ENCODE measurements at regions not wholly inside any gene's neighbourhood (a gene's known extent, or its start where the extent isn't known, plus 50 kb on each side); places are given as distances from the start of the nearest gene placed in this dataset.

GRCh38 chr4:72828864-72829263, 240.7 kb downstream of the COX18 start:
- Histone ChIP-seq H3K79me1 (ENCODE audit: low read depth in 1 of 2, low read length in 2 of 2) (no peaks in the 10 kb centered on the region), H3K27me3 (ENCODE audit: control insufficient read depth, insufficient read depth, low read length) (no peaks in the 10 kb centered on the region), H2BK15ac (ENCODE audit: low read depth, low read length) (no peak overlapping the region), H2BK120ac (ENCODE audit: low read depth, low read length) (no peak overlapping the region), H4K5ac (ENCODE audit: low read depth, low read length) (no peak overlapping the region), H3K27ac (ENCODE audit: insufficient read depth, low read length) (no peak overlapping the region), H3K9ac (ENCODE audit: low read depth, low read length) (no peak overlapping the region), H4K8ac (ENCODE audit: low read depth in 2 of 2, low read length in 2 of 2) (no peak overlapping the region), H3K14ac (replicated peaks; ENCODE audit: low read depth, low read length) (no peak overlapping the region), H2AFZ (replicated peaks; ENCODE audit: low read length, poor library complexity) (no peak overlapping the region), H2BK20ac (ENCODE audit: low read depth, low read length) (no peak overlapping the region), H3K56ac (ENCODE audit: extremely low read depth, insufficient read depth, low read length) (no peak overlapping the region), H2AK5ac (ENCODE audit: low read depth, low read length) (no peak overlapping the region), H2BK5ac (ENCODE audit: low read depth, low read length, poor library complexity, severe bottlenecking) (no peak overlapping the region), H3K9me1 (ENCODE audit: insufficient read depth, low read length) (no peaks in the 10 kb centered on the region), H3K4ac (ENCODE audit: low read depth, low read length) (no peak overlapping the region), H4K91ac (ENCODE audit: insufficient read depth, low read depth, low read length) (no peak overlapping the region), H3K23ac (ENCODE audit: low read depth, low read length) (no peak overlapping the region), H3K4me1 (ENCODE audit: control insufficient read depth, insufficient read depth, low read length) (no peaks in the 10 kb centered on the region), H3K9me3 (ENCODE audit: control insufficient read depth, insufficient read depth, low read length) (no peaks in the 10 kb centered on the region), H3K18ac (ENCODE audit: low read depth, low read length) (no peak overlapping the region), H3K4me2 (ENCODE audit: low read depth, low read length) (no peak overlapping the region), H3K36me3 (ENCODE audit: control insufficient read depth, insufficient read depth, low read length) (no peaks in the 10 kb centered on the region), H3K4me3 (ENCODE audit: insufficient read depth, low read depth, low read length) (no peak overlapping the region), H4K20me1 (ENCODE audit: insufficient read depth, low read length) (no peaks in the 10 kb centered on the region), H2AK9ac (replicated peaks; ENCODE audit: low read depth, low read length, poor library complexity) (no peak overlapping the region)
- no CpG with 5 or more reads among the region's 1 CpG for WGBS, 2 experiments (ENCODE audit: extremely low coverage in 2 of 2, insufficient read length in 1 of 2)
- no peak for DNase-seq
- no peak for ATAC-seq (ENCODE audit: low read depth)
- intact Hi-C loops (cut with micrococcal nuclease), result no loop called here
- in situ Hi-C loops (cut with MboI; ENCODE audit: low sequenced_read_pairs), result no loop called here
- ChIA-PET POLR2A (ENCODE audit: unreplicated experiment) (no interaction called here), CTCF (no interaction called here)
- no TSS peak for BruUV-seq (replicated peaks)
- TF ChIP-seq POLR2A (IDR thresholded peaks at IDR 0.05; ENCODE audit: low read depth, low read length), result no peak
- TF ChIP-seq NFE2L2 (IDR thresholded peaks at IDR 0.05; ENCODE audit: low read depth, low read length), result no peak
- no peak for TF ChIP-seq USF2 (IDR thresholded peaks at IDR 0.05; ENCODE audit: low read depth, low read length)
- no peak for TF ChIP-seq RAD21 (IDR thresholded peaks at IDR 0.05; ENCODE audit: low read length)
- no peak for TF ChIP-seq ELK1 (IDR thresholded peaks at IDR 0.05; ENCODE audit: borderline replicate concordance, low read depth, low read length)
- TF ChIP-seq SMC3 (IDR thresholded peaks at IDR 0.05; ENCODE audit: low read depth, low read length), result no peak
- TF ChIP-seq FOS (IDR thresholded peaks at IDR 0.05; ENCODE audit: low read depth, low read length), result no peak
- TF ChIP-seq CTCF (conservative IDR thresholded peaks at IDR 0.05; ENCODE audit: low read depth, low read length), result no peak
- no peak for TF ChIP-seq BHLHE40 (IDR thresholded peaks at IDR 0.05; ENCODE audit: low read depth, low read length)
- TF ChIP-seq MAZ (IDR thresholded peaks at IDR 0.05; ENCODE audit: borderline replicate concordance, low read depth, low read length), result no peak
- TF ChIP-seq MAFK (IDR thresholded peaks at IDR 0.05; ENCODE audit: low read depth, low read length), result no peak
- TF ChIP-seq CHD1 (IDR thresholded peaks at IDR 0.05; ENCODE audit: low read depth, low read length), result no peak
- no peak for TF ChIP-seq RFX5 (IDR thresholded peaks at IDR 0.05; ENCODE audit: low read depth, low read length)
- no peak for TF ChIP-seq RCOR1 (IDR thresholded peaks at IDR 0.05; ENCODE audit: insufficient replicate concordance, low read length)
- no peak for TF ChIP-seq CEBPB (IDR thresholded peaks at IDR 0.05; ENCODE audit: low read depth, low read length)
- no peak for TF ChIP-seq MXI1 (IDR thresholded peaks at IDR 0.05; ENCODE audit: borderline replicate concordance, low read depth, low read length)
- dilution Hi-C loops (cut with HindIII; ENCODE audit: low sequenced_read_pairs, unreplicated experiment), result no loop called here

Measured in IMR-90 (cell line).